ENCODE measurements at regions not wholly inside any gene's neighbourhood (a gene's known extent, or its start where the extent isn't known, plus 50 kb on each side); places are given as distances from the start of the nearest gene placed in this dataset.

- no peak for TF ChIP-seq REPIN1 (tag by site-specific recombination; IDR thresholded peaks at IDR 0.05; ENCODE audit: low read depth)
- TF ChIP-seq OVOL3 (tag by site-specific recombination; IDR thresholded peaks at IDR 0.05), result no peak
- TF ChIP-seq ZNF24 (tag by site-specific recombination; IDR thresholded peaks at IDR 0.05), result no peak
Measured at GRCh38 chr20:7624886-7625285, 315.4 kb downstream of the HAO1 start.
